Neural cell (in vitro differentiated cells): ENCODE measurements at regions not wholly inside any gene's neighbourhood (a gene's known extent, or its start where the extent isn't known, plus 50 kb on each side); places are given as distances from the start of the nearest gene placed in this dataset.

Experiments
- EP300 ChIP-seq: fragments of 450-650 bp; conservative IDR thresholded peaks from 2 replicates; pipeline ENCODE4 v1.6.1; 2014; ENCODE audit warnings: antibody characterized with exemption, mild to moderate bottlenecking, moderate library complexity; ENCODE audit not compliant: poor library complexity, severe bottlenecking
- REST ChIP-seq: IDR thresholded peaks from 2 replicates; pipeline ENCODE4 v1.6.1; 2012; ENCODE audit warnings: borderline replicate concordance
- TF ChIP-seq, protein P1 (sequence below): fragments of 450-650 bp; IDR thresholded peaks from 2 replicates; pipeline ENCODE4 v1.5.1; 2014; ENCODE audit warnings: antibody characterized with exemption, mild to moderate bottlenecking, moderate library complexity; ENCODE audit not compliant: poor library complexity, severe bottlenecking

- TF ChIP-seq, protein P1, sequence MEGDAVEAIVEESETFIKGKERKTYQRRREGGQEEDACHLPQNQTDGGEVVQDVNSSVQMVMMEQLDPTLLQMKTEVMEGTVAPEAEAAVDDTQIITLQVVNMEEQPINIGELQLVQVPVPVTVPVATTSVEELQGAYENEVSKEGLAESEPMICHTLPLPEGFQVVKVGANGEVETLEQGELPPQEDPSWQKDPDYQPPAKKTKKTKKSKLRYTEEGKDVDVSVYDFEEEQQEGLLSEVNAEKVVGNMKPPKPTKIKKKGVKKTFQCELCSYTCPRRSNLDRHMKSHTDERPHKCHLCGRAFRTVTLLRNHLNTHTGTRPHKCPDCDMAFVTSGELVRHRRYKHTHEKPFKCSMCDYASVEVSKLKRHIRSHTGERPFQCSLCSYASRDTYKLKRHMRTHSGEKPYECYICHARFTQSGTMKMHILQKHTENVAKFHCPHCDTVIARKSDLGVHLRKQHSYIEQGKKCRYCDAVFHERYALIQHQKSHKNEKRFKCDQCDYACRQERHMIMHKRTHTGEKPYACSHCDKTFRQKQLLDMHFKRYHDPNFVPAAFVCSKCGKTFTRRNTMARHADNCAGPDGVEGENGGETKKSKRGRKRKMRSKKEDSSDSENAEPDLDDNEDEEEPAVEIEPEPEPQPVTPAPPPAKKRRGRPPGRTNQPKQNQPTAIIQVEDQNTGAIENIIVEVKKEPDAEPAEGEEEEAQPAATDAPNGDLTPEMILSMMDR = no peak
- TF ChIP-seq EP300 = no peak
- TF ChIP-seq REST = no peak
Measured at GRCh38 chr18:5721924-5722323, 173.4 kb downstream of the TMEM200C start.
